B cell (primary cell): ENCODE measurements at regions not wholly inside any gene's neighbourhood (a gene's known extent, or its start where the extent isn't known, plus 50 kb on each side); places are given as distances from the start of the nearest gene placed in this dataset.

ENCODE experiments used
- ATAC-seq: fragments of 200-7000 bp; cut with Tn5 transposase; one replicate; pipeline ENCODE4 v1.10.0; 2021; ENCODE audit warnings: low read depth, mild to moderate bottlenecking, moderate number of reproducible peaks, moderate library complexity
- CTCF ChIA-PET: fragments of 350-600 bp; sonication (Branson Sonifier 250); formaldehyde crosslinking; loops from one replicate; lab custom pipeline; 2021; ENCODE audit warnings: antibody characterized with exemption, inconsistent platforms; lab: Charles Lee
- POLR2A ChIA-PET: fragments of 350-600 bp; sonication (Branson Sonifier 250); formaldehyde crosslinking; loops from one replicate; lab custom pipeline; 2021; ENCODE audit warnings: antibody characterized with exemption; lab: Charles Lee
- DNase-seq: peaks from one replicate; pipeline ENCODE4 v3.0.0; 2013
- H2AFZ ChIP-seq: 2 replicates; pipeline ENCODE4 v1.6.1; 2012; ENCODE audit warnings: mild to moderate bottlenecking, low read depth, low read length; ENCODE audit not compliant: insufficient read depth, poor library complexity, severe bottlenecking
- H3K27ac ChIP-seq, 2 donors: 1 replicate in 1 of 2; 2 replicates in 1 of 2; pipeline ENCODE4 v1.5.1; 2012 to 2013; ENCODE audit warnings: low read length in 2 of 2, mild to moderate bottlenecking in 2 of 2, moderate library complexity in 1 of 2
- H3K27me3 ChIP-seq, 4 experiments: fragments of 200-600 bp in 1 of 4; sonication (generic) in 1 of 4; replicated peaks in 1 of 4; 1 replicate in 2 of 4; 2 replicates in 2 of 4; pipeline versions ENCODE4 v1.6.1 to v1.7.0; 2013 to 2016; ENCODE audit warnings: low read length in 3 of 4, mild to moderate bottlenecking in 2 of 4, mixed read lengths in 1 of 4, moderate library complexity in 1 of 4; ENCODE audit not compliant: insufficient read depth in 4 of 4, control insufficient read depth in 3 of 4; ENCODE audit errors: control extremely low read depth in 1 of 4
- H3K36me3 ChIP-seq, 2 experiments: replicated peaks in 1 of 2; 1 replicate in 1 of 2; 2 replicates in 1 of 2; pipeline versions ENCODE4 v1.6.1 to v1.7.1; 2013; ENCODE audit warnings: low read length in 1 of 2; ENCODE audit not compliant: insufficient read depth in 2 of 2, control insufficient read depth in 1 of 2; ENCODE audit errors: control extremely low read depth in 1 of 2, extremely low read depth in 1 of 2
- H3K4me1 ChIP-seq, 2 donors: fragments of 200-600 bp in 1 of 2; sonication (generic) in 1 of 2; 1 replicate in 1 of 2; 2 replicates in 1 of 2; pipeline versions ENCODE4 v1.5.1 to v1.6.1; 2013 to 2017; ENCODE audit warnings: low read length in 2 of 2; ENCODE audit not compliant: control insufficient read depth in 2 of 2, insufficient read depth in 2 of 2
- H3K4me2 ChIP-seq: replicated peaks from 2 replicates; pipeline ENCODE3; 2012; ENCODE audit warnings: mild to moderate bottlenecking, low read depth, low read length; ENCODE audit not compliant: poor library complexity, severe bottlenecking
- H3K4me3 ChIP-seq, 5 experiments: fragments of 200-600 bp in 1 of 5; sonication (generic) in 1 of 5; 1 replicate in 3 of 5; 2 replicates in 2 of 5; pipeline versions ENCODE4 v1.5.1 to v1.7.0; 2011 to 2016; ENCODE audit warnings: low read length in 4 of 5, mild to moderate bottlenecking in 4 of 5, low read depth in 2 of 5, control low read depth in 1 of 5, moderate library complexity in 1 of 5; ENCODE audit not compliant: insufficient read depth in 1 of 5; ENCODE audit errors: control extremely low read depth in 1 of 5, extremely low read depth in 1 of 5
- H3K79me2 ChIP-seq: fragments of 200-600 bp; sonication (generic); one replicate; pipeline ENCODE4 v1.6.0; 2016; ENCODE audit warnings: low read length; ENCODE audit not compliant: control insufficient read depth, insufficient read depth
- H3K9ac ChIP-seq: fragments of 200-600 bp; sonication (generic); 2 replicates; pipeline ENCODE4 v1.6.1; 2017; ENCODE audit warnings: mild to moderate bottlenecking, low read length, moderate library complexity
- H3K9me3 ChIP-seq, 3 donors: one replicate each; pipeline versions ENCODE4 v1.6.1 to v1.7.1; 2013; ENCODE audit warnings: low read length in 2 of 3; ENCODE audit not compliant: control insufficient read depth in 2 of 3, insufficient read depth in 1 of 3; ENCODE audit errors: control extremely low read depth in 1 of 3
- H4K20me1 ChIP-seq: 2 replicates; pipeline ENCODE4 v1.6.0; 2012; ENCODE audit warnings: mild to moderate bottlenecking, low read length; ENCODE audit not compliant: insufficient read depth, control insufficient read depth, poor library complexity, severe bottlenecking
- H3K27ac Mint-ChIP-seq: one replicate; pipeline ENCODE4 v1.8.0; 2021; ENCODE audit warnings: mixed read lengths
- H3K27me3 Mint-ChIP-seq: one replicate; pipeline ENCODE4 v1.8.0; 2021; ENCODE audit warnings: mixed read lengths
- H3K4me1 Mint-ChIP-seq: one replicate; pipeline ENCODE4 v1.8.0; 2021; ENCODE audit warnings: mixed read lengths
- H3K4me3 Mint-ChIP-seq: one replicate; pipeline ENCODE4 v1.8.0; 2021; ENCODE audit warnings: mixed read lengths
- H3K9me3 Mint-ChIP-seq: one replicate; pipeline ENCODE4 v1.8.0; 2022; ENCODE audit warnings: mixed read lengths; ENCODE audit not compliant: insufficient read depth
- CTCF ChIP-seq: fragments of 200-600 bp; IDR thresholded peaks from one replicate; pipeline ENCODE4 v1.8.0; 2022; ENCODE audit warnings: antibody characterized with exemption, mild to moderate bottlenecking
- EZH2 ChIP-seq: IDR thresholded peaks from 2 replicates; pipeline ENCODE4 v1.6.1; 2012; ENCODE audit warnings: borderline replicate concordance, low read depth, mild to moderate bottlenecking, moderate library complexity, low read length; ENCODE audit not compliant: insufficient read depth, poor library complexity, severe bottlenecking
- WGBS: methylation state at CpG from one replicate; pipeline ENCODE4 v1.1.5; 2013; ENCODE audit warnings: missing lambda C conversion rate; ENCODE audit not compliant: insufficient coverage; 5-methylcytosine and 5-hydroxymethylcytosine counted together
- intact Hi-C: fragments of 100-400 bp; cut with micrococcal nuclease; formaldehyde crosslinking; loops from one replicate; pipeline ENCODE4 v1.10.0; 2022

- H3K9me3 Mint-ChIP-seq, result no peaks in the 10 kb centered on the region
- intact Hi-C loops, result no loop called here
- 91% methylated on average over 4 of the region's 4 CpGs for WGBS
Observed at GRCh38 chr15:92745845-92746271, 90.3 kb upstream of the FAM174B start.

GRCh38 chr15:92747047-92747446, 91.5 kb upstream of the FAM174B start:
- ChIA-PET CTCF (no interaction called here), POLR2A (no interaction called here)
- Histone ChIP-seq H3K4me2 (no peak overlapping the region), H3K36me3 (no peaks in the 10 kb centered on the region), H3K9ac (no peak overlapping the region), H3K4me3 (no peak overlapping the region), H3K27me3 (peaks cover 0 to 5% (median 0%) of the 10 kb centered on the region in 4 experiments), H3K27ac (no peak overlapping the region), H3K9me3 (no peaks in the 10 kb centered on the region), H3K79me2 (no peaks in the 10 kb centered on the region), H3K4me1 (no peaks in the 10 kb centered on the region), H4K20me1 (no peaks in the 10 kb centered on the region), H2AFZ (no peak overlapping the region)
- peaks cover 15% of the 10 kb centered on the region for H3K27me3 Mint-ChIP-seq
- intact Hi-C loops, result no loop called here
- no peak overlapping the region for H3K27ac Mint-ChIP-seq
- DNase-seq (no peak), ATAC-seq (no peak)
- no peaks in the 10 kb centered on the region for H3K9me3 Mint-ChIP-seq
- 87% methylated on average over 2 of the region's 3 CpGs for WGBS
- no peak overlapping the region for H3K4me3 Mint-ChIP-seq
- no peaks in the 10 kb centered on the region for H3K4me1 Mint-ChIP-seq
- TF ChIP-seq EZH2, result no peak
- no peak for TF ChIP-seq CTCF

More at GRCh38 chr15:92745845-92746271, 90.3 kb upstream of the FAM174B start:
- H3K4me2 ChIP-seq, result no peak overlapping the region
- no peak overlapping the region for H2AFZ ChIP-seq
- Mint-ChIP-seq H3K27me3 (peaks cover 13% of the 10 kb centered on the region), H3K4me3 (no peak overlapping the region), H3K27ac (no peak overlapping the region), H3K4me1 (no peaks in the 10 kb centered on the region)
- DNase-seq (no peak), ATAC-seq (no peak)
- H3K4me1 ChIP-seq, result no peaks in the 10 kb centered on the region
- no peak overlapping the region for H3K27ac ChIP-seq
- H3K36me3 ChIP-seq, result no peaks in the 10 kb centered on the region
- CTCF ChIA-PET, result no interaction called here
- H3K79me2 ChIP-seq, result no peaks in the 10 kb centered on the region
- TF ChIP-seq CTCF (no peak), EZH2 (no peak)
- no peak overlapping the region for H3K4me3 ChIP-seq
- POLR2A ChIA-PET, result no interaction called here
- peaks cover 0 to 5% (median 0%) of the 10 kb centered on the region in 4 experiments for H3K27me3 ChIP-seq
- H3K9ac ChIP-seq, result no peak overlapping the region
- no peaks in the 10 kb centered on the region for H3K9me3 ChIP-seq
- H4K20me1 ChIP-seq, result no peaks in the 10 kb centered on the region
